Activated T-cell treated with anti-CD3 and anti-CD28 coated beads for 1 hour (primary cell): ENCODE measurements at regions not wholly inside any gene's neighbourhood (a gene's known extent, or its start where the extent isn't known, plus 50 kb on each side); places are given as distances from the start of the nearest gene placed in this dataset.

Experiments
- DNase-seq: peaks from one replicate; pipeline ENCODE4 v3.0.0-alpha.2; 2020; ENCODE audit warnings: low read depth

DNA sequence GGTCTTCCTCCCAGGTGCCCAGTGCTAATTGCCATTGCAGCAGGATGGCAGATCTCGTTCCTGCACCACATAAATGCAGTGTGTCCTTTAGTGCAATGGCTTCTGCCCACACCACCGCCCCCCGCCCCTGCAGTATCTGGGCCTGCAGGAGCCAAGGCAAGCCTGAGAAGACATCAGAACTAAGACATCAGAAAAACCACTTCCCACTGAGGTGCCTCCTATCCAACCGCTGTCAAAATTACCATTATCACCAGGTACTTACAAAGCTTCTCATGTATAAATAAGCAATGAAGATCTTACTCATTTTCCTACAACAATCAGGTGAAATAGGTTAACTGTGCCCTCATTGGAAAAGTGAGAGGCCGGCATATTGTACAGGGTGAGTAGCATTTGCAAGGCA, 228.8 kb downstream of the FBXO15 start:
- DNase-seq, result no peak

DNA sequence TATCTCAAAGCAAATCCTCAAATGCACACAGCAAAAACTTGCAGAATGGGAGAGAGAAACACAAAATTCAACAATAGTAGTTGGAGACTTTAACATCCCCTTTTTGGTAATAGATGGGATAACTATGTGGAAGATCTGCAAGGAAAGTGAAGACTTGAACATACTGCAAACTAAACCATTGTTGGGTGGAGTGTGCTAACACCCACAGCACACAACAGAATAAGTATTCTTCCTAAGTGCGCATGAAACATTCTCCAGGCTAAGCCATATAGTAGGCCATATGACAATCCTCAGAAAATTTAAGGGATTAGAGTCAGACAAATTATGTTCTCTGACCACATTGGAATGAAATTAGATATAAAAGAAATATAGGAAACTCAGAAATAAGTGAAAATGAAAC, 230.6 kb downstream of the FBXO15 start:
- no peak for DNase-seq

DNA sequence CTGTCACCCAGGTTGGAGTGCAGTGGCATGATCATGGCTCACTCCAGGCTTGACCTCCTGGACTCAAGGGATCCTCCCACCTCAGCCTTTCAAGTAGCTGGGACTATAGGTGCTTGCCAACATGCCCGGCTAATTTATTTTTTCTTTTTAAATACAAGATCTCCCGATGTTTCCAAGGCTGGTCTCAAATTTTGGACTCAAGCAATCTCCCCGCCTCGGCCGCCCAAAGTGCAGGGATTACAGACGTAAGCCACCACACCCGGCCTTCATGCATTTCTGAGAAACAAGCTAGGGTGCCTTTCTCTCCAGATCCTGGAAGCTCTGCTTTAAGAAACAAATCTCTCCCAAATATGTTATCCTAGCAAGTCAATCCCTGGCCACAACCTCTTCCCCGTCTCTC, 234.1 kb downstream of the FBXO15 start:
- DNase-seq, result no peak

DNA sequence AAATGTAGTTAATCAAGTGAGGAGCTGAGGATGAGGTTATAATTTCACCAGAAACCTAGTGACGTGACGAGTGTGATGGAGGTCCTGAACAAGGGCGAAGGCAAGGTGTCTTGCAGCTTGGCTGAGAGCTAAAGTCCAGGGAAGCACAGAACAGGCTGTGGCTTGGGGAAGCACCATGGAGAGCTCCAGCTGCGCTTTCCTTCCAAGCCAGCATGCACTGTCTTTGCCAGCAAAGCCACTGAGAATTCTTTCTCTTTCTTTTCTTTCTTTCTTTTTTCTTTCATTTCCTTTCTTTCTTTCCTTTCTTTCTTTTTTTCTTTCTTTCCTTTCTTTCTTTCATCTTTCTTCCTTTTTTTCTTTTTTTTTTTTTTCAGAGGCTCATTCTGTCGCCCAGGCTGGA, 239.3 kb downstream of the FBXO15 start:
- DNase-seq, result no peak

DNA sequence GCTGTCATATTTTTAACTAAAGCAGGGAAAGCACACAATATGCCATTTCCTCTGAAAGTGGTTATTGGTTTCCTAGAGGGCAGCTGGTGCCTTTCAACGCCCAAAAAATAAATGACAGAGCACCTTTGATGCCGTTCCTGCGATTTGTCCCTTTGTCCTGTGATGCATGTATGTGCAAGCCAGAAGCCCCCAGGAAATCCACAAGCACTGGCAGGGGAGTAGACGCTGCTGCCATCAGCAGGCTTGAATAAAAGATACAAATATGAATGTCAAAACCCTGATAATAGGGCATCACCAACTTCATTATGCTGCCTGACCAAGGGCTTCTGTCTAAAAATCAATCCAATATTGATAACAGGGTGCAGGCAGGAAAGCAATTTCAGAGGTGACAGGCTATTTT, 246.1 kb downstream of the FBXO15 start:
- DNase-seq, result no peak

DNA sequence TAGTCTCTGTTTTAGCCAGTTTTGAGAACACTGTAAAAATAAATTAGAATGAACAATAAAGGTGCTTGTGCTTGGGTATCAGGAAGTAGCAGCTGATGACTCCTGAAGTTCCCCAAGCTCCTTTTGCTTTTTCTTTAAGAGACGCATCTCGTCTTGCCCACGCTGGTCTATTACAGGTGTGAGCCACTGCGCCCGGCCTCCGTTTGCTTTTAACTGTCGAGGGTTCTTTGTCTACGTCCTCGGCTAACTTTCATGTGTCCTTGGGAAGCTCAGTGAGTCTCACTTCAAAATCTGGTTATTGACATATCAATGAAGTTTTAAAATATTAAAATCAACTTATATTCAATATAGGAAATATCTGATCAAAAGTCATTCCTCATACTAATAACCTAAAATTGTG, 246.5 kb downstream of the FBXO15 start:
- no peak for DNase-seq

DNA sequence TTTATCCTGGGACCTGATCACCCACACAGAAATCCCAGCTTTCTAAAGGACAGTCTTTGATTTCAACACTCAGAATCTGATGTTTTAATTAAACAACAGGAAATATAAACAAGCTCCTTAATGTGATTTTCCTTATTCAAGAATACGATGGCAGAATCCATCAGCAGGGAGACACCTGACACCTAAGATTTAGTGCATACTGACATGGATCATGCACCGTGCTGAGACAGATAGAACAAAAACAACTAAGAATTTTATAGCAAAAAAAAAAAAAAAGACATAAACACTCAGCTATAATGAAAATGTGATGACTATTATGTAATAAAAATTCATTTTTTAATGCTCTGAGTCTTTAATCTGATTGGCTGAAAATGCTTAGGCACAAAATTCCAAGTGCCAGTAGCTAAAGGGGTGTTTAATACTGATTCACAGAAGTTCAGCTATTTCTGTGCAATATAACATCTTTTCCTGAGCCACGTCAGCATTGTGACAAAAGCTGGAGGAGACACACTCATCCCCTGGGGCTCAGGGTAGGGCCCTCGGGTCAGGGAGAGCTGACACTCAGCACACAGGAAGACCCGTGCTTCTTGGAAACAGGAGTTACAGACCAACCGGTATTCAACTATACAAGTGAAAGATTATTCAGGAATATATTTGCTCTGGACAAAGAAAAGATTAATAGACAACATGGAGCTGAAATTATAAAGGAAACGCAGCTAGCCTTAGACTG, 247.4 kb downstream of the FBXO15 start:
- DNase-seq, result no peak

DNA sequence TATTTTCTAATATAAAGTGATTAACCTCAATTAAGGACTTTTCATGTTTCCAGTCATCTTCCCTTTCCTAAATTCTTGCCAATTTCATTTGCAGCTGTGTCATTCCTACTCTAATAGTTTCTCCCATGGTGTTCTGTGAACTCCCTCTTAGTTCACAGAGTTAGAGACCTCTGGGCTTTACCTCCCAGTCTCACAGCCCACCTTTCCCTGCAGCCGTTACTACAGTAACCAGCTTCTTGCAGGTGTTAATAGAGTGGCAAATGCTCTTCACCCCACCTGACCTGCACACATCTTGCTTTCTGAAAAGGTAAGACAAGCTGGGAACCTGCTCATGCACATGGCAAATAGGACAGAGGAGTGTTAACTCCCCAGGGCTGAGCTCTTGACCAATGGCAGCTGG, 250.1 kb downstream of the FBXO15 start:
- DNase-seq, result no peak

DNA sequence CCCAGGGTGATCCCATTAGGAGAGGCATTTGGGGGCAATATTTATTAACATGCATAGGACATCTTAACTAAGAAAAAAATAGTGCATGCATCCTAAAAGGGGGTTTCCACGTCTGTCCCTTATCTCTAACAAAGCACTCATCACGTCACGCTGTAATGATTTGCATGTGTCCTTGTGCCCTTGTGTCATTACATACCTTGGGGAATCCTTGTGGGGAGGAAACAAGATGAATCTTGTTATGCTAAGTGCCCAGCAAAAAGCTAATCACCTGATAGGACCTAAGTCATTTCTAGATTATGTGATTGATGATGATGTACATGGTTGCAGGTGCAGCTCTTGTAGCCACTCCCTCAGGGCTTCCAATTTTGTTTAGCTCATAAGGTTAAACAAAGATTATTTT, 250.9 kb downstream of the FBXO15 start:
- DNase-seq, result no peak

DNA sequence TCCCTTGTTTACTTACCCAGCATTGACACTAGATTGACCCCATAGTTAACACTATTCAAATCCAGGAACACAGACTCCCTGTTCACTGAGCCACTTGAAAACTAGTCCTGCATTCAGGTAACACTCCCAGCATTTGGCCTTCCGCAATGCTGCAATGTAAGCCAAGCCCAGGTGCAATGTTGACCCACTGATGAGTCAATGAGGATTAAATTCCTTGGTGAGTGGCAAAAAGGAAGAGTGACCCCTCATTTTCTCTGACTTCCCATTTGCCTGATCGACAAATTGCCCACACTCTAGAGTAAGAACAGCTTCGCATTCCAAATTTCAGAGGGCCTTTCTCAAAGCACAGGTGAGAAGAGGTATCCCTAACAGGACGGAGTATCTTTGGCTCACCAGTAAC, 251.9 kb downstream of the FBXO15 start:
- DNase-seq, result no peak

DNA sequence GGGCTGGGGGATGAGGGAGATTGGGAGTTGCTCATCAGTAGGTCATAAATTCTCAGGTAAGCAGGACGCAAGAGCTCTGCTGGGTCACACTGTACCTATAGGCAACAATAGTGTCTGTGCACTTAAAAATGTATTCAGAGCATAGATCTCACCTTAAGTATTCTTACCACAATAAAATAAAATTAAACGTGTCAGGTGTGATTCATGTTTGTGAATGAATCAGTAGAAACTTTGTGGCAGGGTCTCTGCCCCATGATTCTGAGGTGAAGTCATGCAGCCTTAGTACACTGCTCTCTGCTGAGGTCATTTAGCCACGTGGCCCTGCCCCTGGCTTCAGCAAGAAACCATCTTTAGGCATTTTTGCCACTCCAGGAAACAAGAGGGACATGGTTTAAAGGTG, 253.8 kb downstream of the FBXO15 start:
- DNase-seq, result no peak

DNA sequence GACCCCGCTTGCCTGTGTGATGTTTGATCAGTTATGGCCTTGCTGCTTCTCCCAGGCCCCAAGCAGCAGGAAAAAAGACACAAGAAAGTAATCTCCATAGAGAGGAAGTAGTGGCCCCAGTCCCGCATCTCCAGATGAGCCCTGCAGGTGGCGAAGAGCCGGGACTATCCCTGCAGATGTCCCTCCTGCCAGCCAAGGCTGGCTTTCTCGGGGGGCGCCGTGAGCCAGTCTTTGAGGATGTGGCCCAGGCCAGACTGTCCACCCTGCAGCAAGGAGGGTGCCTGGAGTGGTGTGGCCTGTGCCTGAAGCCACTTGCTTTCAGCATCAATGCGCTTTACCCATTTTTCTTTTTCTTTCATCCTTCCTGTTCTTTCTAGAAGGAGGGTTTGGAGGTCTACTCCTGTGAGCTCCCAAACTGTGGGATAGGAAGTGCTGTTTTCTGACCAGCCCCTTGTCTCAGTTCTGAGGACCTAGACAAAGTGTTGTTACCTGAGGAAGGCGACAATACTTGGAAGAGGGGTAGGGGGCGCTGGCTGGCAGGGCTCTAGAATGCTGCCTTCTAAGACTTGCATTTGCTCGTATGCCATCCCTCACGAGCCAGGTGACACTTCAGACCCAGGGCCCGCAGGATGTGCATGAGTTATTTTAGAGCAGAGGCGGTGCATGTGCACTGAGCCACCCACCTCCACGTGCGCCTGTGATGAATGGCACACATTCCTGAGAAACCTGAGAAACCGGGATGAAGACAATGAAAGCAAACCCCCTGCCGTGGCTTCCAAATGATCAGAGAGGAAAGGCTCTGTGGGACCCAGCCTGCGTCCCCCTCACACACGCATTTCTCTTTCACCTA, 255.8 kb downstream of the FBXO15 start:
- no peak for DNase-seq

DNA sequence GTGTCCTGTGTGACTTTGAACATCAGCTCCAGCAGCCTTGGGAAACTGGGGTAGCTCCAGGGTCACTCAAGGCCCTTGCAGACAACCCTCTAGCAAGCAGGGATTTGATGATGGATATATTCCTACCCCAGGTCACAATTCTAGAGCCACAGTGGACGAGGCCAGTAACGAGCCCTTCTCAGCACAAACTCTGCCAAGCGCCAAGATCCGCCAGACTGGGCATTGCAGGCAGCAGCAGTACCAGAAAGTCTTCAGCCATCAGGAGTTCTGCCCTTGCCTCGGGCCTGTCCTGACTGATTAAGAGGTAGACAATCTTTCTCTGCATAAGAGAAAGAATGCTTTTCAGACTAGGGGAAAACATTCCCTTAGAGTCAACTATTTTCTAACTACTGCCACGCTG, 259.1 kb downstream of the FBXO15 start:
- DNase-seq, result no peak

DNA sequence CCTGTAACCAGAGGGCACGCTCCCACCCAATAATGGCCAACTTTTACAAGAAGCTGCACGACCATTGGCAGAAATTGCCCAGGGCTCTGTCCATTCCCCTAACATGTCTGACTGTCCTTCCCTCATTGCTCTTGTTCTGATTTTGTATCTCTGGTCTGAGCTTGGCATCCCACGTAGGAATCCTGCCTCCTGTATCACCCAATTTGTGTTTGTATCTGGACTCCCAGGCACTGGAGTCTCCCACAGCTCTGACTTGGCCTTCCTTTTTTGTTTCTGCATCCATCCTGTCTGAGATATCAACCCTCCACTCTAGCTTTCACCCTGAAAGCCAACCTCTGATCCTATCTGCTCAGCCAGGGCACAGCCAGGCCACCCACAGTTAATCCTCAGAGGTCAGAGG, 259.8 kb downstream of the FBXO15 start:
- no peak for DNase-seq

DNA sequence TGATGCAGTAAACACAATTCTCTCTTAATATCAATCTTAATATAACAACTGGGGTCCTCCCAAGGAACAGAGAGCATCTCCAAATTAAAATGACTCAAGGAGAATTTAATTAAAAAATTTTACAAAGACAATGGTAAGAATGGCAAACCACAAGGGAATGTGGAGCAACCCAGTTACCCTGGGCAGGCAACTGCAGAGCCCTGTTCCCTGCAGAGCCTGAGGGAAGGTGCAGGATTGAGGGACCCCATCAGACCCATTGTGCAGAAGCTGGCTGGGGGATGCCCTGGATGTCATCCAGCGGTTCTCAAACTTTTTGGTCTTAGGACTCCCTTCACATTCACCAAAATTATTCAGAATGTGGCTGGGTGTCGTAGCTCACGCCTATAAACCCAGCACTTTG, 262.8 kb downstream of the FBXO15 start:
- DNase-seq, result no peak

DNA sequence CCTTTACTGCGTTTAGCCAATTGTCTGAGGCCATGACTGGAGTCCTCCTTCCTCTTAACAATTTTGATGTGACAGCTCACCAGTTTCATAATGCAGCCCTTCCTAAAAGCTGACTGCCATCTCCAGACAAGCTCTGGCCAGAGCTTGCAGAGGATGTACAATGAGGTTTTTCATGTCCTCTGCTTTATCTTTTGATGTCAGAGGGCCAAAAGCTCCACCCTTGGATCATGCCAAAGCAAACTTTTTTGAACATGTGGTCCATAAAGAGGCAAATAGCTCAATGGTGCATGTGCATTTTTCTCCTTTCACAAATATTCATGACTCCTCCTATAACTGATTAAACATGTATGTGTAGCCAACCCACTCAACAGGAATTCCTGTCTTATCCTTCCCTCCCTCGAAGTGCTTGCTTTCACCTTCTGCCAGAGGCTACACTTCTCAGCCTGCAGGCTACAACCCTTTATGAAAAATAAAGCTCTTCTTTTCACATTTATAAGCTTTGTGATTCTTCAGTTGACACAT, 266.2 kb downstream of the FBXO15 start:
- no peak for DNase-seq

DNA sequence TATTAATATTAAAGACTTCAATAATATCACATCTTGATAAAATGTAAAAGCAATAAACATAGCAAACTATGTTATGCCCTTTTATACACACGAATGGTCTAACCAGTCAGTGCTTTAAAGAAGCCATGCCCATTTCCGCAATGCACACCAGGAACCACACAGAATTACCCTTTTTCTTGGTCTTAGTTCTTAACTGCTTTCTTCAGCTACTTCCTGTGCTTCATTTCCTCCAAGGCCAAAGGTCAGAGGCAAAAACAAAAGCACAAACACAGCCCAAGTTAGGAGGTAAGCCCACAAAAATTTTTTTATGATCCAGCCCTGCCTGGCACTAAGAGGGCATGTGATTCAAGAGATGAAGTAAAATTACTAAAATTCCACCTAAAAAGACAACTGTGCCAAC, 267.2 kb downstream of the FBXO15 start:
- no peak for DNase-seq

DNA sequence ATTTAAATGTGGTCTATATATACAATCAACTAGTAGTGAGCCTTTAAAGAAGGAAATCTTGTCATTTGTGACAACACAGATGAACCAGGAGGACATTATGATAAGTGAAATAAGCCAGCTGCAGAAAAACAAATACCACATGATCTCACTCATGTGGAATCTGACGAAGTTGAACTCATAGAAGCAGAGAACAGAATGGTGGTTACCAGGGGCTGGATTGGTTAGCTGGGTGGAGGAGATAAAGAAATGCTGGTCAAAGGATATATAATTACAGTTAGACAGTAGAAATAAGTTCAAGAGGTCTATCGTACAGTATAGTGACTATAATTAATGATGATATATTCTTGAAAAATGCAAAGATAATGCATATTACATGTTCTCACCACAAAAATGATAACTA, 267.9 kb downstream of the FBXO15 start:
- DNase-seq, result no peak

DNA sequence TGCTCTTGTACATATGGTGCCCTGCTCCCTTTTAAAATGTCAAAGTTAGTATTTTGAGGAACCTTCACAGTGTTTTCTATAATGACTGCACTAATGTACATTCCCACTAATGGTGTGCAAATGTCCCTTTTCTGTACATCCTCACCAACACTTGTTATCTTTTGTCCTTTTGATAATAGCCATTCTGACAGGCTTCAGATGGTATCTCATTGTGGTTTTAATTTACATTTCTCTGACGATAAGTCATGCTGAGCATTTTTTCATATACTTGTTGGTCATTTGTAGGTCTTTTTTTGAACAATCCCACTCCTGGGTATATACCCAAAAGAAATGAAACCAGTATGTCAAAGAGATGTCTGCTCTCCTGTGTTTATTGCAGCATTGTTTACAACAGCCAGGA, 268.3 kb downstream of the FBXO15 start:
- no peak for DNase-seq

DNA sequence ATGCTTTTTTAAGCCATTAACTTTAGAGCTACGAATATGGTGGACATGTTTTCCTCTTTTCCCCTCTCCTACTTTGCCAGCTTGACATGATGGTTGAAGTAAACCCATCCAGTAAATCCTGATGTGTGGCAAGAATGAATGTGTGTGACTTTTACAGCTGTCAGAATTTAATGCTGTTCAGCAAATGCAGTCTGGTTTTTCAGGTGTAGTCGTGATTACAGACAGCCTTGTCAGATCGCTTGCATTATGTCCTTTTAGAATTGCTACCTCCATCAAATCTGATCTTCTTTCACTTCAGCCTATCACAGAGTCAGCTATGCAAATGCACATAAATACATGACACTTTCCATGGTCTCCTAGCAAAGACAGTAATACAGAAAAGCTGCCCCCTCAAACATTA, 278.5 kb downstream of the FBXO15 start:
- DNase-seq, result no peak

DNA sequence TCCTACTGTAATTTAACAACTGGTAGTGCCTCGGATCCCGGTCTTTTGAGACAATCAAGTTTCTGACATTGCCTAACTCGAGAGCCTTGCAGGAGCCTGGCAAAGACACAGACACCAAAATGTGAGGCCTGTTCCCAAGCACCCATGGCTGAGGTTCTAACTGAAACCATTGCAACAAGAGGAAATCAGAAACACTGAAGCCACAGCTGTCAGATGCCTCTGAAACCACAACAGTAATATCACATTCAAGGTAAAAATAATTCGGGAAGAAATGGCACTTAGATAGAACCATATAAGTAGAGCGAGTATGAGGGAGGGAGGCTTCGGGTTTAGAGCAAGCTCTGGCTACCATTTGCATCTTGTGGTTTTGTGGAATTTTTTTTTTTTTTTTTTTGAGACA, 285.9 kb downstream of the FBXO15 start:
- DNase-seq, result no peak

DNA sequence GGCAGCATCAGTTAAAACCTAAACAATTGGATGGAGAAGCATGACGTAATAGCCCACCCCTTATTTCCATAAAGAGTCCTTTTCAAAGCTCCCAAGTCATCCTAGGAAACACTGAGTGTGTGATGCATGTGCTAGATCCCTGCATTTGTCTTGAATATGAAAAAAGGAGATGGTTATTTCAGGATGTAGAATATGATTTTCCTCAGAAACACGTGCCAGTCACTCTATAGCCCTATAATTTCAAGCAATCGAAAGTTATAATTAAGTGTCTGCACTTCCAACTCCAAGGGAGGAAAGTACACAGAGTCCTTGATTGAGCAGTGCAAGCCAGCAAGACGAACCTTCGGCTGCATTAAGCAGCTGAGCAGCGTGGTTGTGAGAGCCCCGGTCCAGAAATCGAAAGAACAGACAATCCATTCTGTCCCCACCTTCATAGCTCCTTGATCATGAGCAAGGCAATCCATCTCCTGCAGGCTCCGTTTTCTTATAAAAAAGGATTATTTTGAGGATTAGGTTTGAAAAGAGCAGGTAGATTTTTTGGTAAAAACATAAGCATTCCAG, 287.7 kb downstream of the FBXO15 start:
- no peak for DNase-seq
